Vagina (tissue), 2 donors: ENCODE measurements at regions not wholly inside any gene's neighbourhood (a gene's known extent, or its start where the extent isn't known, plus 50 kb on each side); places are given as distances from the start of the nearest gene placed in this dataset.
"Not testable (repeated sequence)": the region's sequence is repeated elsewhere in the genome, so short reads cannot be mapped to it uniquely, and the experiment has no call there.

Experiments used
- DNase-seq, 2 donors: peaks; one replicate each; pipeline ENCODE4 v3.0.0-alpha.2; 2017; ENCODE audit errors: extremely low spot score in 2 of 2
- H3K27ac ChIP-seq: fragments of 200-600 bp; sonication (generic); one replicate; pipeline ENCODE4 v1.5.1; 2019
- H3K27me3 ChIP-seq: fragments of 200-600 bp; sonication (generic); one replicate; pipeline ENCODE4 v1.5.1; 2019
- H3K36me3 ChIP-seq, 2 donors: fragments of 200-600 bp; sonication (generic); one replicate each; pipeline ENCODE4 v1.5.1; 2017 to 2019
- H3K4me1 ChIP-seq: fragments of 200-600 bp; sonication (generic); one replicate; pipeline ENCODE4 v1.5.1; 2019
- H3K4me3 ChIP-seq, 2 donors: fragments of 200-600 bp; sonication (generic); 1 replicate in 1 of 2; 2 replicates in 1 of 2; pipeline ENCODE4 v1.5.1; 2016 to 2019
- H3K9me3 ChIP-seq: fragments of 200-600 bp; sonication (generic); one replicate; pipeline ENCODE4 v1.5.1; 2019
- POLR2A ChIP-seq, 2 donors: fragments of 450-650 bp; IDR thresholded peaks; one replicate each; pipeline ENCODE4 v1.6.1; 2017; ENCODE audit warnings: antibody characterized with exemption in 2 of 2, mild to moderate bottlenecking in 2 of 2, moderate library complexity in 2 of 2
- POLR2AphosphoS5 ChIP-seq, 2 donors: sonication (generic); formaldehyde crosslinking; IDR thresholded peaks; one replicate each; pipeline ENCODE4 v1.9.0; 2017; ENCODE audit warnings: antibody characterized with exemption in 2 of 2, mild to moderate bottlenecking in 2 of 2, low read depth in 1 of 2; ENCODE audit not compliant: insufficient read depth in 1 of 2
- intact Hi-C: fragments of 100-400 bp; cut with DNase I; formaldehyde crosslinking; loops from one replicate; pipeline ENCODE4 v1.15.1; 2023
- TF ChIP-seq, protein P1 (sequence below), 3 experiments: fragments of 450-650 bp in 2 of 3; fragments of 200-600 bp in 1 of 3; sonication (generic) in 1 of 3; IDR thresholded peaks; one replicate each; pipeline ENCODE4 v1.5.1; 2017 to 2019; ENCODE audit warnings: antibody characterized with exemption in 3 of 3, mild to moderate bottlenecking in 2 of 3, moderate library complexity in 2 of 3

GRCh38 chr17:30716461-30717290 is 107.8 kb downstream of the CRLF3 start:
- DNase-seq = no peak
- Histone ChIP-seq H3K9me3 (no peaks in the 10 kb centered on the region), H3K4me1 (peaks cover 13% of the 10 kb centered on the region), H3K36me3 (no peaks in the 10 kb centered on the region), H3K27ac (no peak overlapping the region), H3K27me3 (no peaks in the 10 kb centered on the region), H3K4me3 (no peak overlapping the region)
- TF ChIP-seq POLR2A (IDR thresholded peaks at IDR 0.05) (no peak), POLR2AphosphoS5 (IDR thresholded peaks at IDR 0.05; ENCODE audit: insufficient read depth in 1 of 2, low read depth in 1 of 2) (no peak)
- TF ChIP-seq, protein P1, sequence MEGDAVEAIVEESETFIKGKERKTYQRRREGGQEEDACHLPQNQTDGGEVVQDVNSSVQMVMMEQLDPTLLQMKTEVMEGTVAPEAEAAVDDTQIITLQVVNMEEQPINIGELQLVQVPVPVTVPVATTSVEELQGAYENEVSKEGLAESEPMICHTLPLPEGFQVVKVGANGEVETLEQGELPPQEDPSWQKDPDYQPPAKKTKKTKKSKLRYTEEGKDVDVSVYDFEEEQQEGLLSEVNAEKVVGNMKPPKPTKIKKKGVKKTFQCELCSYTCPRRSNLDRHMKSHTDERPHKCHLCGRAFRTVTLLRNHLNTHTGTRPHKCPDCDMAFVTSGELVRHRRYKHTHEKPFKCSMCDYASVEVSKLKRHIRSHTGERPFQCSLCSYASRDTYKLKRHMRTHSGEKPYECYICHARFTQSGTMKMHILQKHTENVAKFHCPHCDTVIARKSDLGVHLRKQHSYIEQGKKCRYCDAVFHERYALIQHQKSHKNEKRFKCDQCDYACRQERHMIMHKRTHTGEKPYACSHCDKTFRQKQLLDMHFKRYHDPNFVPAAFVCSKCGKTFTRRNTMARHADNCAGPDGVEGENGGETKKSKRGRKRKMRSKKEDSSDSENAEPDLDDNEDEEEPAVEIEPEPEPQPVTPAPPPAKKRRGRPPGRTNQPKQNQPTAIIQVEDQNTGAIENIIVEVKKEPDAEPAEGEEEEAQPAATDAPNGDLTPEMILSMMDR (IDR thresholded peaks at IDR 0.05) = no peak
- intact Hi-C loops = no loop called here

- intact Hi-C loops, DNase-seq, H3K4me3 ChIP-seq, H3K36me3 ChIP-seq, H3K27ac ChIP-seq, H3K9me3 ChIP-seq, H3K27me3 ChIP-seq: not testable (repeated sequence)
- H3K4me1 ChIP-seq = peaks cover 29% of the 10 kb centered on the region
- TF ChIP-seq, protein P1 (IDR thresholded peaks at IDR 0.05) = peak; percentile 27 to 53 (median 38)
These were observed 109.5 kb downstream of the CRLF3 start for GRCh38 chr17:30714825-30715622.

- H3K36me3 ChIP-seq, DNase-seq, H3K27ac ChIP-seq, H3K27me3 ChIP-seq, H3K9me3 ChIP-seq, intact Hi-C loops, H3K4me3 ChIP-seq: not testable (repeated sequence)
- H3K4me1 ChIP-seq = peaks cover 31% of the 10 kb centered on the region
These were observed 110.7 kb downstream of the CRLF3 start for GRCh38 chr17:30713805-30714204.

- intact Hi-C loops, H3K9me3 ChIP-seq, DNase-seq, H3K27me3 ChIP-seq, H3K27ac ChIP-seq, H3K36me3 ChIP-seq, H3K4me3 ChIP-seq: not testable (repeated sequence)
- H3K4me1 ChIP-seq = peaks cover 31% of the 10 kb centered on the region
These were observed 111.6 kb downstream of the CRLF3 start for GRCh38 chr17:30712859-30713258.

- H3K9me3 ChIP-seq, H3K27ac ChIP-seq, H3K36me3 ChIP-seq, intact Hi-C loops, H3K4me3 ChIP-seq, H3K27me3 ChIP-seq, DNase-seq: not testable (repeated sequence)
- H3K4me1 ChIP-seq = peaks cover 40% of the 10 kb centered on the region
These were observed 112.6 kb downstream of the CRLF3 start for GRCh38 chr17:30711626-30712507.

DNA sequence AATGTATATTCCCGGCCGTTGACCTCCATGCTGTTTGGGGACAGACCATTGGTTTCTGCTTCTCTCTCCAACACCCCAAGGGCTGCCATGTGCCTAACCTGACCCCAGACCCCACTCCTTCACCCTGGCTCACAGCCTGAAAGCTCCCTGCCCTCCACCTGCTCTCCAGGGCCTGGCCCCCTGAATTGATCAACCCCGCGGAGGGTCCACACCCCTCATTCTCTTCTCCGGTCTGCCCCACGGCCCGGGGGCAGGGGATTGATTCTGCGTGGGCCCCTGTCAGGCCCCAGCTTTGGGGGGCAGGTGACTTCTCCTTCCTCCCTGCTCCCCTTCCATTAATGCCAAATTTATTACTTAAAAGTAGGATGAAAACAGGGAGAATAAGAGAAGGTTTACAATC is 113.3 kb downstream of the CRLF3 start:
- Histone ChIP-seq H3K4me1 (peaks cover 41% of the 10 kb centered on the region), H3K4me3 (peak overlapping the region; percentile 76 to 83)
- H3K36me3 ChIP-seq, DNase-seq, H3K9me3 ChIP-seq, H3K27ac ChIP-seq, intact Hi-C loops, H3K27me3 ChIP-seq: not testable (repeated sequence)

DNA sequence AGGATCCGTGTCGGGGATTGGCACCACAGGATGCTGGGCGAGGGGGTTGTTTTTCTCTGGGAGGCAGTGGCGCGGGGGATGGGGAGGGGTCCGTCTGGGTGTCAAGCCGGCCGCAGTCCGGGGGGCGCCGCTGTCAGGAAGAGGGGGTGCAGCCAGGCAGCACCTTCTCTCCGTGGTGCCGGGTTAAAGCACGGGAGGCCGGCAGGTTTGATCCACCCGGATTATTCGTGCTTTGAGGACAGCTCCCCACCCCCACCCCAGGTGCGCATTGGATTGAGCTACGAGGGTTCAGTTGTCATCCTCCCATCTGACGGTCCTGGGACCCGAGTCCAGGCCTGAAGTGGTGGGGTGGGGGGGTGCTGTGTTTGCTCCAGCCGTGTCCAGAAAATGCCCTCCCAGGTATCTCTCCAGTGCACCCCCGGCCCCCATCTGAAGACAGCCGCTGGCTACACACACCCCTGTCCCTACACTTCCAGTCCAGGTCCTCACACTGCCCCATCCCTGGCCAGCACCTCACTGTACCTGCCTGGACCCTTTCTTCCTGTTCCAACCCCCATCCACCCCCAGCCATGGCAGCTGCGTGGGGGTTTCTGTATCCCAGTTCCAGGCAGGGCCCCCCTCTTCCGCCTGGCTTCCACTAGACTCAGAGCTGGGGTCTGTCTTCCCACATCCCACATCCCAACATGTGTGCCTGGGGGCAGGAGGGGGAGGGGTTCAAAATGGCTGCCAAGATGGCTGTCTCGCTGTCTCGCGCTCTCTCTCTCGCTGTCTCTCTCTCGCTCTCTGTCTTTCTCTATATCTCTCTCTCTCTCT is 114.0 kb downstream of the CRLF3 start:
- Histone ChIP-seq H3K4me1 (peaks cover 48% of the 10 kb centered on the region), H3K27ac (peak overlapping the region; percentile 63), H3K4me3 (peak overlapping the region; percentile 76 to 83)
- H3K27me3 ChIP-seq, H3K36me3 ChIP-seq, H3K9me3 ChIP-seq, intact Hi-C loops, DNase-seq: not testable (repeated sequence)

- DNase-seq, intact Hi-C loops, H3K27me3 ChIP-seq, H3K36me3 ChIP-seq, H3K9me3 ChIP-seq: not testable (repeated sequence)
- Histone ChIP-seq H3K4me1 (peaks cover 48% of the 10 kb centered on the region), H3K27ac (peak overlapping the region; percentile 63), H3K4me3 (peak overlapping the region; percentile 76 to 83)
These were observed 114.8 kb downstream of the CRLF3 start for GRCh38 chr17:30709561-30710275.

DNA sequence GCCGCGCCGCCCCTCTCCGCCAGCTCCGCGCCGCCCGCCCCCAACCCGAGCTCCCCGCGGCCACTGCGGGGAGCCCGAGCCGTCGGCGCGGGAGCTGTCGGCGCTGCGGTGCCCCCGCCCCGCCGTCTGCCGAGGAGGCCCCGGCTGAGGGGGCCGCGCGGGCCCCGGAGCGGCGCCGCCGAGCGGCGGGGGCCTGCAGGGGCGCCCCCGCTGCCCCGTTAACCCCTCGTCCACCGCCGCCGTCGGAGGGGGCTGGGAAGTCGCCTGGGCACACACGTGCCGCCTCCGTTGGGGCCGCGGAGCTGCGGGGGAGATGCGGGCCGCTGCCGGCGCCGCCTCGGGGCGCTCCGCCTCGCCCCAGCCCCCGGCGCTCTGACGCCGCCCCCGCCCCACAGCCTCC is 115.4 kb downstream of the CRLF3 start:
- DNase-seq, intact Hi-C loops, H3K36me3 ChIP-seq, H3K9me3 ChIP-seq, H3K27me3 ChIP-seq: not testable (repeated sequence)
- Histone ChIP-seq H3K27ac (peak overlapping the region; percentile 63), H3K4me1 (peaks cover 48% of the 10 kb centered on the region), H3K4me3 (peak overlapping the region; percentile 76 to 83)
